ENCODE measurements at regions not wholly inside any gene's neighbourhood (a gene's known extent, or its start where the extent isn't known, plus 50 kb on each side); places are given as distances from the start of the nearest gene placed in this dataset.

DNA sequence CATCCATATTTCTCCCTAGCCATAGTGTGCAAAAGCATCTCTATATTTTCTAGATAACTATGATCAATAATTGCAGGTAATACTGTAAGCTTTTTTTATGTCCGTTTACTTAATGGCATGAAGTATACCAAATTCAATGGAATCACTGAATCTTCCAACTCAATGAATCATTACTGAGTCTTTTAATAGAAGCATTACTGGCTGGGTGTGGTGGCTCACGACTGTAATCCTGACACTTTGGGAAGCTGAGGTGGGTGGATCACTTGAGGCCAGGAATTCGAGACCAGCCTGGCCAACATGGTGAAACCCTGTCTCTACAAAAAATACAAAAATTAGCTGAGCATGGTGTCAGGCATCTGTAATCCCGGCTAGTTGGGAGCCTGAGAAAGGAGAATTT is 372.5 kb downstream of the BMPER start:
- TF ChIP-seq, protein P1, sequence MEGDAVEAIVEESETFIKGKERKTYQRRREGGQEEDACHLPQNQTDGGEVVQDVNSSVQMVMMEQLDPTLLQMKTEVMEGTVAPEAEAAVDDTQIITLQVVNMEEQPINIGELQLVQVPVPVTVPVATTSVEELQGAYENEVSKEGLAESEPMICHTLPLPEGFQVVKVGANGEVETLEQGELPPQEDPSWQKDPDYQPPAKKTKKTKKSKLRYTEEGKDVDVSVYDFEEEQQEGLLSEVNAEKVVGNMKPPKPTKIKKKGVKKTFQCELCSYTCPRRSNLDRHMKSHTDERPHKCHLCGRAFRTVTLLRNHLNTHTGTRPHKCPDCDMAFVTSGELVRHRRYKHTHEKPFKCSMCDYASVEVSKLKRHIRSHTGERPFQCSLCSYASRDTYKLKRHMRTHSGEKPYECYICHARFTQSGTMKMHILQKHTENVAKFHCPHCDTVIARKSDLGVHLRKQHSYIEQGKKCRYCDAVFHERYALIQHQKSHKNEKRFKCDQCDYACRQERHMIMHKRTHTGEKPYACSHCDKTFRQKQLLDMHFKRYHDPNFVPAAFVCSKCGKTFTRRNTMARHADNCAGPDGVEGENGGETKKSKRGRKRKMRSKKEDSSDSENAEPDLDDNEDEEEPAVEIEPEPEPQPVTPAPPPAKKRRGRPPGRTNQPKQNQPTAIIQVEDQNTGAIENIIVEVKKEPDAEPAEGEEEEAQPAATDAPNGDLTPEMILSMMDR (IDR thresholded peaks at IDR 0.05; ENCODE audit: low read depth, low read length), result no peak
- no peak for TF ChIP-seq EZH2phosphoT487 (IDR thresholded peaks at IDR 0.05; ENCODE audit: low read depth)
